NCI-H146 treated with DMSO at 0.1 percent for 48 hours (cell line): ENCODE measurements at regions not wholly inside any gene's neighbourhood (a gene's known extent, or its start where the extent isn't known, plus 50 kb on each side); places are given as distances from the start of the nearest gene placed in this dataset.
A peak's percentile ranks its signal among the peaks of the same experiment; 100 is the strongest.
"Not testable (repeated sequence)": the region's sequence is repeated elsewhere in the genome, so short reads cannot be mapped to it uniquely, and the experiment has no call there.

Source experiments
- DNase-seq: peaks from one replicate; lab custom pipeline; 2025; ENCODE audit not compliant: unreplicated experiment; lab: John Stamatoyannopoulos, UW

DNA sequence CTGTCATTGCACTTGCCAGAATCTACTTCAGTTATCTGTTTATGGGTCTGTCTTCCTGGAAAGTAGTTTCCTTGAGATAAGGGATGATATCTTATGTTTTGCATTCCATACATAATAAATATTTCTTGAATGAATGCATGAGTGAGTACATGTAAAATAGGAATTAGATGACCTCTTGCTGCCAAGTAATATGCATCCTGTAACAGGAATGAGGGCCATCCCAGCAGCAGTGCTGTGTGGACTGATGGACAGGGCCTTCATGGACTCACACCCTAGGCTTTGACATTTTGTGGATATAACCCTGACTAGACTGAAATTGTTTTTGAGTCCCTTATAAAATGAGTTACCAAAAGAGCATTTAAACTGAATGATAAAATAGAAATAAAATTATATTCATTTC, 77.2 kb upstream of the NEIL3 start:
- DNase-seq, result no peak

DNA sequence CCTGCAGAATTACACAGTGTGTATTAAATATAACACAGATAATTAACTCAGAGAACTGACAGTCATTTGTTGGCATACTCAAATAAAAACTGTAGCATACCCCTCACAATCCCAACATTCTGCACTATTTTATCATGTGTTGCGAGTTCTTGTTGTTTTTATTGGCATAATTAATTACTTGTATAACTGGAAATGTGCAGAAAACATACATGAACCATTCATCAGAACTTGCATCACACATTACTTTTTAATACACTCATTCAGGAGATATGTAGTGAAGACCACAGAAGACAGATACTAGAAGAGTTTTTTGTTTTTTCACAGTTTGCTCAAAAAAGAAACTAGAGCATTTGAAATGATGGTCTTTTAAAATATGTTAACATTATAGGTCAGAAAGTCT, 74.6 kb upstream of the NEIL3 start:
- DNase-seq, result no peak

GRCh38 chr4:177236886-177237285, 72.8 kb upstream of the NEIL3 start:
- DNase-seq, result no peak

DNA sequence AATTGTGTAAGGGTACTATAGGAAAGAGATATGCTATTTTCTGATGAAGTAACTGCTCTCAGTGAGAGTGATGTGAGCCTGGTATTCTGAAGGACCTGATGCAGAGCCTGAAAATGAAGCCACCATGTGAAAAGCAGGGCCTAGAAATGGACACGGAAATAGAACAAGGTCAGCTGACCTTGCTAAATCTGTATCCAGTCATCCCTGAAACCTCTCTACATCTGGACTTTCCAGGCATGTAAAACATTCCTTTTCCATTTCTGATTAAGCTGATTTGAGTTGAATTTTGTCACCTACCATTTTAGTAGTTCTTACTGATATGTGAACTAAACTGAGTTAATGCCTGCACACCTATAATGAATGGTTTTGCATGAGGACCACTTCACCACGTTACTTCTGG, 72.4 kb upstream of the NEIL3 start:
- DNase-seq, result no peak

DNA sequence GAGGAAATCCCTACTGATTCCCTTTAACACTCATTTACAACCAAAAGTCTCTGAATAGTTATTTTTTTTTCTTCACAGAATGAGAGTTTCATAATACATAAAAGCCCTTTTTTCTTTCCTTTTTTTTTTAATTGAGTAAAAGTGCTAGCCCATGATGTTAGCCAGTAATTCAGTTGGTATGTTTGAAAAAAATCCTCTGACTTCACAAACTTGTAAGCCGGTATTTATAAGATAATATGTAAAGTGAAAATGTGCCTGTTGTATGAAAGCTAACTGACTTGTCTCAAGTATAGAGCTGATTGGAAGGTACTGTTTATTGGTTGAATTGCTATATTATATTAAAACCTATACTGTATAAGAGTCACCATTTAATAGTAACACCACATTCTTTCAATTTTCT, 70.2 kb upstream of the NEIL3 start:
- DNase-seq, result no peak

DNA sequence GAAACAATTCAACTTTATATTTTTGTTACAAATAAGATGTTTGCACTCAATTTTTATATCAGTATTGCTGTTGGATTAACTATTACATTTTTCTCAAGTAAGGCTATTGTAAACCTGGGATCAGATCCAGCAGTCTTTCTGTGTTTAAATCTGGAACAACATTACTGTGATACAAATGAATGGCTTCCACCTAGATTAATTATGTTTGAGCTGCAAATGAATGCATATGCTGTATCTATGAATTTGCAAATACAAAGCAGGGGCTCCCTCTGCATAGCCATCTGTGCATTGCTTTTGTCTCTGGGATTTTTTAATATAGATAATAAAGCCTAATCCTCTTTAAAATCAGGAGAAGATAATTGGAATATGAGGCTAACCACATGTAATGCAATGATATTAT, 69.8 kb upstream of the NEIL3 start:
- no peak for DNase-seq

DNA sequence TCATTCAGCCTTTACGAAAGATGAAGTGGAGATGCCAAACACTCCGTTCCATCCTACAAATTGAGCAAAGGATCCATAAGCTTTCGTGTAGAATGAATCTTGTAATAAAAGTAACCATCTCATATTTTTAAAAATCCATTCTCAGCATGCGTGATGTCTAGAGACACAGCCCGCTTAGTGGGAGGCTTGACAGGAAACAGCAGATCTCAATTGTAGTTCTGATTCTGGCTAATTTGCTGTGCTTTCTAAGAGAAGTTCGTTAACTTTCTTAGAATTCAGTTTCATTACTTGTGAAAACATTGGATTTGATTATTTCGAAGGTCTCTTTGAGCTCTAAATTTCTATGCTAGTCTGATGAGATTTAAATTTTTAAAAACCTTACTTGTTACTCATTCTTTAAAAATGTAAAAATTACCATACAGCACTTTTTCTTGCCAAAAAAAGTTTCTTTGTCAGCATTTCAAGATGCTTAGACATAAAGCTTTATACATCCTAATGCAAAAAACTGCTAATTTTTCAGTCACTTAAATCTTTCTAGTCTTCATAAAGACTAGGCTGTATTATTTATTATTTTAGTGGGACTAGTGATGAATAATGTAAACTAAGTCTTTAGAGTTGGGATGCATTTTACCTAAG, 66.9 kb upstream of the NEIL3 start:
- DNase-seq, result no peak

GRCh38 chr4:177246641-177247584, 62.8 kb upstream of the NEIL3 start:
- no peak for DNase-seq

- peak; percentile 13 for DNase-seq
These were observed 59.5 kb upstream of the NEIL3 start for GRCh38 chr4:177250056-177250696.

DNA sequence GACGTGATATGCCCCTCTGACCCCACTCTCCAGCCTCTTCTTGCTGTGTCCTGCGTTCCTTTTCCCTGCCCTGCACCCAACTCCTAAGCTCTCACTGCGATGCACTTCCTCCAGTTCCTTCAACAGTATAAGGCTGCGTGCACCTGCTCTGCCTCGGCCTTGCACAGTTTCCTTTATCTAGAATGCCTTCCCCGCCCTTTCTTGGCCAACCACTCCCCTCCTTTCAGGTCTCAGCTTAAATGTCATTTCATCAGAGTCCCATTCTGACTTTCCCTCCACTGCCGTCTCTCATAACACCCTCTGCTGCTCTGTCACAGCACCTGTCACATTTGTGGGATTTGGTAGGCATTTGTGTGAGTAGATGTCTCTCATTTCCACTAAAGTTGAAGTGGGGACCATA, 58.4 kb upstream of the NEIL3 start:
- no peak for DNase-seq

GRCh38 chr4:177255359-177255758, 54.3 kb upstream of the NEIL3 start:
- no peak for DNase-seq

DNA sequence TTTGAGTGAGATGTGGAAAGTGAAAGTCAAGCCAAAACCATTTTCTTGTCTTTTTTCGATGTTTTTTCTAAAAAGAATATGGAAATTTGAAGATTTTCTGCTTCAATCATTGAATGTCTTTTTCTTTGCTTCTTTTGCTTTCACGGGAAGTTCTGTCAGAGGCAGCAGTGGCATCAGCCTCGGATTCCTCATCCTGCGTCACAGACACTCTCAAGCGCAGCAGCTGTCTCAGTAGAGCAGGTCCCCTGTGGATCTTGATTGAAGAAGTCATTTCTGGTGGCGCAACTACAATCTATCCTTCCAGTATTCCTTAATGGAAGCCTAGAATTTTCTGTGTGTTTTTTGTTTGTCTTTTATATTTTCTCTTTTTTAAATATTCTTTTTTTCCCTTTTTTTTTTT, 52.7 kb upstream of the NEIL3 start:
- no peak for DNase-seq

GRCh38 chr4:177259466-177259865, 50.2 kb upstream of the NEIL3 start:
- DNase-seq, result not testable (repeated sequence)
